Testis (tissue), 2 donors: ENCODE measurements at regions not wholly inside any gene's neighbourhood (a gene's known extent, or its start where the extent isn't known, plus 50 kb on each side); places are given as distances from the start of the nearest gene placed in this dataset.

ENCODE experiments used
- POLR2A ChIP-seq: fragments of 450-650 bp; IDR thresholded peaks from one replicate; pipeline ENCODE4 v1.6.1; 2017; ENCODE audit warnings: antibody characterized with exemption, mild to moderate bottlenecking, moderate library complexity
- TF ChIP-seq, protein P1 (sequence below), 3 experiments: fragments of 450-650 bp in 2 of 3; fragments of 200-600 bp in 1 of 3; sonication (generic) in 1 of 3; IDR thresholded peaks; one replicate each; pipeline ENCODE4 v1.5.1; 2016 to 2019; ENCODE audit warnings: antibody characterized with exemption in 3 of 3, mild to moderate bottlenecking in 2 of 3, moderate library complexity in 1 of 3

DNA sequence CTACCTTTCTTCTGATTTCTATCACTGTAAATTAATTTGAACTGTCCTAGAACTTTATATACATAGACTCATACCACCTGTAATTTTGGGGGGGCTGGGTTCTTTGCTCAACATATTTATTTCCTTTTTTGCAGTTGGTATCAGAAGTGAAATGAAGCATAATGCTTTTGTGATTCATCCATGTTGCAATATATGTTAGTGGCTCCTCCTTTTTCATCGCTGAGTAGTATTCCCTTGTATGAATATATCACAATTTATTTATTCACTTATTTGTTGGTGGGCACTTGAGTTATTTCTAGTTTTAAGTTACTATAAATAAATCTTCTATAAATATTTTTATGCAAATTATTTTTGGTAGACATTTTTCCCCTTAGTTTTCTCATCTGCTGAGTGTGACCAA, 336.4 kb downstream of the HS3ST3B1 start:
- TF ChIP-seq, protein P1, sequence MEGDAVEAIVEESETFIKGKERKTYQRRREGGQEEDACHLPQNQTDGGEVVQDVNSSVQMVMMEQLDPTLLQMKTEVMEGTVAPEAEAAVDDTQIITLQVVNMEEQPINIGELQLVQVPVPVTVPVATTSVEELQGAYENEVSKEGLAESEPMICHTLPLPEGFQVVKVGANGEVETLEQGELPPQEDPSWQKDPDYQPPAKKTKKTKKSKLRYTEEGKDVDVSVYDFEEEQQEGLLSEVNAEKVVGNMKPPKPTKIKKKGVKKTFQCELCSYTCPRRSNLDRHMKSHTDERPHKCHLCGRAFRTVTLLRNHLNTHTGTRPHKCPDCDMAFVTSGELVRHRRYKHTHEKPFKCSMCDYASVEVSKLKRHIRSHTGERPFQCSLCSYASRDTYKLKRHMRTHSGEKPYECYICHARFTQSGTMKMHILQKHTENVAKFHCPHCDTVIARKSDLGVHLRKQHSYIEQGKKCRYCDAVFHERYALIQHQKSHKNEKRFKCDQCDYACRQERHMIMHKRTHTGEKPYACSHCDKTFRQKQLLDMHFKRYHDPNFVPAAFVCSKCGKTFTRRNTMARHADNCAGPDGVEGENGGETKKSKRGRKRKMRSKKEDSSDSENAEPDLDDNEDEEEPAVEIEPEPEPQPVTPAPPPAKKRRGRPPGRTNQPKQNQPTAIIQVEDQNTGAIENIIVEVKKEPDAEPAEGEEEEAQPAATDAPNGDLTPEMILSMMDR (IDR thresholded peaks at IDR 0.05): no peak
- no peak for TF ChIP-seq POLR2A
